Stimulated activated CD8-positive, alpha-beta memory T cell treated with anti-CD3 and anti-CD28 coated beads, Interleukin-7, amount 100 ng/mL, for 48 hours (primary cell): ENCODE measurements at regions not wholly inside any gene's neighbourhood (a gene's known extent, or its start where the extent isn't known, plus 50 kb on each side); places are given as distances from the start of the nearest gene placed in this dataset.
"Not testable (repeated sequence)": the region's sequence is repeated elsewhere in the genome, so short reads cannot be mapped to it uniquely, and the experiment has no call there.

ENCODE experiments used
- DNase-seq, 2 donors: peaks; one replicate each; pipeline ENCODE4 v3.0.0-alpha.2; 2020; ENCODE audit warnings: low read depth in 1 of 2; ENCODE audit errors: extremely low read depth in 1 of 2

DNA sequence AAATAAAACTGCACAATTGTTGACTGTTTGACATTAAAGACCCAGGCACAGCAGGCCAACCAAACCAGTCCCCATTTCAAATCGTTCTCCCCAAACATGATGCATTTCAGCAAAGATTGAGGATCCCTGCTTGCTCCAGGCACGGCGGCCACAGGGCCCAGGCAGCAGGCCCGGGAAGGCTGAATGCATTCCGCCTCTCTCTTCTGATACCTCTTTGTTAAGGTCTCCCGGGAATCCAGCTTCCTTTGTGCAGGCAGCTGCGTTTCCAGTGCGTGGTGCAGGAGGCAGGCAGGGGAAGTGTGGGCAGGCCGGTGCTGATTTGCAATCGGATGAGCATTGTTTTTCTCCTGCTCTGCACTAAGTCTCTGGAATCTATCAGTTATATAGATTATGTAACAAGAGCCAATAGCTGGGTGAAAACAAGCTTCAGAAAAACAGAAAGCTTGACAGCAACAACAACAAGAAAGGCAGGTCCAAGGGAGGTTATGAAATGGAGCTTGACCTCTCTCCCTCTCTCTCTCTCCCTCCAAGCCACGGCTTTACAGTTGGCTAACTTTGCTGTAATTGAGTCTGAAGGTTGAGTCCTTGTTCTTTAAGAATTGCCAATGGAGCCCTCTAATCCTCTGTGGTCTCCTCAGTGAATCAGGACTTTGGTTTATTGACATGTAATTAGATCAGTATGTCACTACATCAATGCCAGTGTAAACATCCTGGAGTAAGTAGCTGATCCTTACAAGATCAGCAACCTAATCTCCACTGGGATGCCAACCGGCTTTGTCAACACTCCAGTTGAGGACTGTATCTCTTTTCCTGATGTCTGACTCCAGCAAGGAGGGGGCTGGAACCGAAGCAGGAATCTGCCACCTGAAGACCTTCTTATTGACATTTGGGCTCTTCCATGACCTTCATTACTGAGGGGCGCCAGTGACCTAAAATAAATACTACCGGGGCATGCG lies 338.0 kb downstream of the TEX29 start:
- DNase-seq, result no peak

GRCh38 chr13:111659219-111659775 lies 338.9 kb downstream of the TEX29 start:
- DNase-seq, result no peak

- DNase-seq, result no peak
These were observed 339.4 kb downstream of the TEX29 start for GRCh38 chr13:111659842-111660241.

DNA sequence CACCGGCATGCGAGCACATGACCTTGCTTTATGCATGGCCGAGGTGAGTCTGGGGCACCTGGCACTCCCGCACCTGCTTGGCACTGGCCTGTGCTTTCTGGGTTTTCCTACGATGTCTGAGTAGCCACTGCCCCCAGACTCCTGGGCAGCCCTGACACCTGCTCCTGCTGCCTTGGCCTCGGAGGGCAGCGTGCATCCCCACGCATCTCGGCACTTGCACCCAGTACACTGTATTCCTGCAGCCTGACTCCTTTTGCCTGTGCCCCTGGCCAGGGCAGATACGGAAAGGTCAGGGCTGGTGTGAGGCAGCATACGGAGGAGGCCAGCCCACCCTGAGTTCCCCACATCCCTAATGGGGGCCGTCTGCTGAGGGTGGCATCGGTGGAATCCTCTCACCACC lies 340.6 kb downstream of the TEX29 start:
- no peak for DNase-seq

- DNase-seq, result no peak
These were observed 341.3 kb downstream of the TEX29 start for GRCh38 chr13:111661776-111662175.

DNA sequence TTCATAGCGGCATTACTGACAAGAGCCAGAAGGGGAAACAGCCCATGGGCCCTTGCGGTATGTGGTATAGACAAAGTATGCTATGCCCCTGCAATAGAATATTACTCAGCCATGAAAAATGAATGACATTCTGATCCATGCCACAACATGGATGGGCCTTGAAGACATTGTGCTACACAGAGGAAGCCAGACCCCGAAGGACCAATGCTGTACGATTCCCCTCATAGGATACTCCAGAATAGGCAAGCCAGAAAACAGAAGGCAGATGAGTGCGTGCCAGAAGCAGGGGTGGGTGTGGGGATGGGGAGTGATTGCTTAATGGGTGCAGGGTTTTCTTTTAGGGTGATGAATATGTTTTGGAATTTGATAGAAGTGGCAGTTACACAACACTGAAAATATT lies 342.0 kb downstream of the TEX29 start:
- no peak for DNase-seq

DNA sequence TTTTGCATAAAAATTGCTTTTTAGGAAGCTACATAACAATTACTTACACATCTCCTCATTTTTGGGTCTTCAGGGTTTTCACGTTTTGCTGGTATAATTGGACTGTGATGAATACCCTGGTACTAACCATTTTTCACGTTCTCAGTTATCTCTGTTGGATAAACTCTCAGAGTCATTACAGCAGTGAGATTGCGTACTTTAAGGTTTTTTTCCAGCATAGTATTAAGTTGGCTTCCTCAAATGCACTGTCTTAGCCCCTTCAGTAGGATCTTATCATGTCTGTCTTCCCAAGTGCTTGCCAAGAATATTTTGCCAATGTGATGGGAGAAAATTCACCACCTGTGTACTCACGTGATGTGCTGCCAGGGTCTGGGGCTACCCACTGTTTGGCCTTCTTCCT lies 342.5 kb downstream of the TEX29 start:
- no peak for DNase-seq

GRCh38 chr13:111663505-111663904 lies 343.1 kb downstream of the TEX29 start:
- DNase-seq, result no peak

DNA sequence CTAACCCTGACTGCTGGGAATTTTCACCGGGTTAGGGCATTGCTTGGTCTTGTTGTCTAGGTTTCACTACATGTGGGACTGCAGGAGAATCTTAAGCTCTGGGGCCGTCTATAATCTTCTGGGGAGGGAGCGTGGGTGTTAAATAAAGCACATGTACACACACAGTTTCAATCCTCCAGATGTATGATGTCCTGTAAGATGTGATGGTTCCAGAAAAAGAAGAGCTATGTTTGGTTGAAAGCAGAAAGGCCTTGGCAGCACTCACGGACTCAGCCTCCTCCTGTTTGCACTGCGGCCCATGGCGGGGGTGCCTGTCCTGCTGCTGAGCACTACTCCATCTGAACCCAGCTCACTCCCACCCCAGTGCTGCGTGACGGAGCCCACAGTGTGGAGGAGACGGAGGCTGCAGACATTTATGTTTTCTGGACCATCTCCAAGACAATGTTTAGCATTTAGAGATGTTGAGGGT lies 343.5 kb downstream of the TEX29 start:
- DNase-seq, result no peak

DNA sequence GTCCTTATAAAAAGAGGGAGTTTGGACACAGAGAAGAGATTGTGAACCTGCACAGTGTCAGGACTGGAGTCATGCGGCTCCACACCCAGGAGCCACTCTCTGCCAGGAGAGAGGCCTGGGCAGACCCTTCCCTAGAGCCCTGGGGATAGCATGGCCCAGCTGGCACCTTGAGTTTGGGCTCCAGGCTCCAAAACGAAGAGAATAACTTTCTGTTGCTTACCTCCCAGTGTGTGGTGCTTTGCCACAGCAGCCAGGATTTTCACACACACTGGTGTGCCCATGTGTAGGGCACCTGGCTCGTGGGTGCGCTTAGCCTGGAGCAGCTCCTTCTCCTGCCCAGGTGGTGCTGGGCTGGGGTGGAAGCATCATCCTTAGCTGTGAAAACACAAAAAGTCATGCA lies 344.3 kb downstream of the TEX29 start:
- DNase-seq, result no peak

DNA sequence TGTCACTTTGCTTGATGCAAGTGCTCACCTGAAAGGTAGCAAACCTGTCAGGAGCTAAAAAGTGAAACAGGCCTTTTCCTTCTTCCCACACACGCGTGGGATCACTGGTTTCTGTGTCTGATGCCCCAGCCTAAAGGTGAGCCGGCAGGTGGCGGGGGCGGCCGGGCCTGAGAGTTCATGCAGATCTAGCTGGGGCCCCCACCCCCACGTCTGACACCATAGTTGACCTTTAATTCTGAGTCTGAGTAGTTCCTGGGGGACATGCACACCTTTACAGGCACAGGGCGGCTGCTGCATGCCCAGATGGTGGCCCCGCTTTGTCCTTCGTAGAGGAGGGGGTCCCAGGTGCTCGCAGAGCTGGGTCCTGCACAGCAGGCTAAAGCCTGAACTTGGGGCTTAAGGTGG lies 345.3 kb downstream of the TEX29 start:
- no peak for DNase-seq

- DNase-seq, result no peak
These were observed 345.8 kb downstream of the TEX29 start for GRCh38 chr13:111666164-111666776.

DNA sequence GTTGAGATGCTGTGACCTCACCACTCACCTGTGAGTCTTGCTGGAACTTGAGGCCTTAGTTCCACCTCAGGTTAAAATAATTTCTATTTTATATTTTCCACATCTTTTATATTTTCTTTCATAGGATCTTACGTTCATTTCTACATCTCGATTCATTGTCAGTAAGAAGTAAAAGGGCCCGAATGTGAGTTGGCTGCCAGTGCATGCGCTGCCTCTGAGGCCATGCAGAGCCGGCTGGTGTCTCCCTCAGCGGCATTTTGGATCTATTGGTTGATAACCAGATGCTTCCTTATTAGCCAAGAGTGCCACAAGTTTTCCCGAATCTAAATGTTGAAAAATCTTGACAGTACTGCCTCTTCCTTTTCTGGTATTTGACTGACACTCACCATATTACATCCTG lies 347.3 kb downstream of the TEX29 start:
- DNase-seq, result no peak

DNA sequence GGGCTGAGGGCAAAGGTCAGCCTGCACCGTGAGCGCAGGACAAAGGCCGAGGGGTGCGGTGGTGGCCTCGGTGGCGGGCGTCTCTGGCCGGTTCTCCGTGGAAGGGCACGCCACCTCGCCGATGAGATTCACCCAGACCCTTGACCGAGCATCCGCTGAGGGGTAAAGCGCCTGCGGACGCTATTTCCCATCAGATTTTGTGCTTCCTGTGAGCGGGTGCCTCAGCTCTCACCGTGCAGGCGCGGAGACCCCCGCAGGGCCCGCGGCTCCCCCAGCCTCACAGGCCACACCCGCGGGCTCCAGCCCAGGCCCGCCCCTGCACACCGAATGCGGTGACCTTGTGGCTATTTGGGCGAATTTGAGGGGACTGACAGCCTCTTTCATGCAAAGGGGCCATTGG lies 348.0 kb downstream of the TEX29 start:
- DNase-seq, result no peak

GRCh38 chr13:111672198-111672597 lies 351.8 kb downstream of the TEX29 start:
- DNase-seq, result not testable (repeated sequence)

GRCh38 chr13:111678120-111678882 lies 357.9 kb downstream of the TEX29 start:
- not testable (repeated sequence) for DNase-seq

- not testable (repeated sequence) for DNase-seq
These were observed 359.2 kb downstream of the TEX29 start for GRCh38 chr13:111679645-111680044.

DNA sequence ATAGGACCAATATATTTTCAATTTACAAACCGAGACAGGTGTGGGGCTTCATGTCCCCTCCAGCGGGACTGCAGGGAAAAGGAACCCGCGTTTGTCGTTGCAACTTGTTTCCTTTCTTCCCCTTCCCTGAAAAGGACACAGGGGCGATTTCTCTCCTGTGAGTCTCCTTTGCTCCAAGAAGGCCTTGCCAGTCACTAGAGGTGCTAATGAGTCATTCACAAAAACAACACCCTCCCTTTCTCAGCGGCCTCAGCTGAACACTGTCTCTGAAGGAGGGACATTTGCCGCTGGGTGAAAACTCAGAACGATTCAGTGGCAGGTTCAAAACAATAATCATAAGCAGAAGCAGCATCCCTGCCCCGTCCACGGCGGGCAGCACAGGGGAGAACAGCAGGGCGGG lies 359.7 kb downstream of the TEX29 start:
- not testable (repeated sequence) for DNase-seq

DNA sequence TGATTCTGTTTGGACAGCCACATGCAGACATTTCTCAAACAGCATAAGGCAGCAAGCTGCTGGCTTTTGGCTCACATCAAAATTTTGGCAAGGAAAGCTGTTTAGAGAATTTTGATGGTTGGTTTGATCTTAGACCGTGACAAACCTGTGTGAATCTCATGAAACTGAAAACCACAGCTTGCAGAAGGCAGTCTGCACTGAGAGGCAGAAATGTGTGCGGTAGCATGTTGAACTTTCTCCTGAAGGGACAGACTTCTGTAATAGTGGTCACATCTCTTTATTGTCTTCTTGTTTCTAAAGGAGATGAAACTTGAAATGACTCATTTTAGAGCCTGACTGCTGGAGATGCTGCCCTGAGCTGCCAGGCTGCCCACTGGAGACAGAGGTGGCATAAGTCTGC lies 371.6 kb downstream of the TEX29 start:
- not testable (repeated sequence) for DNase-seq

GRCh38 chr13:111696121-111696520 lies 370.8 kb upstream of the SOX1 start:
- not testable (repeated sequence) for DNase-seq

DNA sequence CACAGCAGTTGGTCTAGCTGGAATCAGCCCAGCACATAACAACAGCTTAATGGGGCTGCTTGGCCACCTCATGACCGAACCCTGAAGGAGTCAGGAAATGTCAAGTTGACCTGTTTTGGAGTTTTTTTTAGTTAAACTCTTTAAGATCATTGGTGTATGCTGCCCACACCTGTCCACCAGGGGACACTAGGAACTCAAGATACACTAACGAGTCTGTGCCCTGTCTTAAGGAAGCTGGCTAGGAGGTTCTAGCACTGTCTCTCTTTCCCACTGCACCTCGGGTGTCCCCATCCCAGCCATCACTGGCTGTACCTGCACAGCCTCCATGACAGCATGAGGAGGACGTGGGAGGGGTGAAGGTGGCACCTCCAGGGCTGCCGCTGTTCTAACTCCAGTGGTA lies 364.9 kb upstream of the SOX1 start:
- DNase-seq, result not testable (repeated sequence)
